Prostate gland (tissue), 2 donors: ENCODE measurements at regions not wholly inside any gene's neighbourhood (a gene's known extent, or its start where the extent isn't known, plus 50 kb on each side); places are given as distances from the start of the nearest gene placed in this dataset.

Experiments used
- POLR2AphosphoS5 ChIP-seq: sonication (generic); formaldehyde crosslinking; IDR thresholded peaks from one replicate; pipeline ENCODE4 v1.6.1; 2017; ENCODE audit warnings: antibody characterized with exemption
- TF ChIP-seq, protein P1 (sequence below), 4 experiments: fragments of 200-600 bp in 2 of 4; fragments of 450-650 bp in 2 of 4; sonication (generic) in 2 of 4; IDR thresholded peaks; 1 replicate in 3 of 4; 2 replicates in 1 of 4; pipeline ENCODE4 v1.5.1; 2016 to 2019; ENCODE audit warnings: antibody characterized with exemption in 4 of 4, mild to moderate bottlenecking in 2 of 4, moderate library complexity in 2 of 4

DNA sequence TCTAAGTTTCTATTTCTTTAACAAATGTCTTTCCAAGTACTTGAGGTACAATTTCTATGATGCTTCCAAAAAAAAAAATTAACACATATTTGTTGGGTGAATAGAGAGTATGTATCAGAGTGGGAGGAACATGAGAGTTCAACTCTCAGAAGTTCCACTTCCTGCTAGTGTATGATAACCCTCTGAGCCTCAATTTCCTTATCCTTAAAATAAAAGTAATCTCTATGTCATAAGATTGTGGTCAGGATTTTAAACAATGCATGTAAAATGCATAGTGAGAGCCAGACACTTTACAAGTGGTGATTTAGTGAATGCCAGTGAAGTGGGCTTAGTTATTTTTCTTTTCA is 270.3 kb upstream of the AMIGO2 start:
- TF ChIP-seq, protein P1, sequence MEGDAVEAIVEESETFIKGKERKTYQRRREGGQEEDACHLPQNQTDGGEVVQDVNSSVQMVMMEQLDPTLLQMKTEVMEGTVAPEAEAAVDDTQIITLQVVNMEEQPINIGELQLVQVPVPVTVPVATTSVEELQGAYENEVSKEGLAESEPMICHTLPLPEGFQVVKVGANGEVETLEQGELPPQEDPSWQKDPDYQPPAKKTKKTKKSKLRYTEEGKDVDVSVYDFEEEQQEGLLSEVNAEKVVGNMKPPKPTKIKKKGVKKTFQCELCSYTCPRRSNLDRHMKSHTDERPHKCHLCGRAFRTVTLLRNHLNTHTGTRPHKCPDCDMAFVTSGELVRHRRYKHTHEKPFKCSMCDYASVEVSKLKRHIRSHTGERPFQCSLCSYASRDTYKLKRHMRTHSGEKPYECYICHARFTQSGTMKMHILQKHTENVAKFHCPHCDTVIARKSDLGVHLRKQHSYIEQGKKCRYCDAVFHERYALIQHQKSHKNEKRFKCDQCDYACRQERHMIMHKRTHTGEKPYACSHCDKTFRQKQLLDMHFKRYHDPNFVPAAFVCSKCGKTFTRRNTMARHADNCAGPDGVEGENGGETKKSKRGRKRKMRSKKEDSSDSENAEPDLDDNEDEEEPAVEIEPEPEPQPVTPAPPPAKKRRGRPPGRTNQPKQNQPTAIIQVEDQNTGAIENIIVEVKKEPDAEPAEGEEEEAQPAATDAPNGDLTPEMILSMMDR (IDR thresholded peaks at IDR 0.05) = no peak
- no peak for TF ChIP-seq POLR2AphosphoS5
